Mesodermal cell (in vitro differentiated cells): ENCODE measurements at regions not wholly inside any gene's neighbourhood (a gene's known extent, or its start where the extent isn't known, plus 50 kb on each side); places are given as distances from the start of the nearest gene placed in this dataset.

Experiments used
- H3K27ac ChIP-seq: 2 replicates; pipeline ENCODE4 v1.7.0; 2013; ENCODE audit warnings: mild to moderate bottlenecking, low read depth, low read length, moderate library complexity; ENCODE audit not compliant: severe bottlenecking
- H3K36me3 ChIP-seq: 2 replicates; pipeline ENCODE4 v1.7.1; 2013; ENCODE audit warnings: mild to moderate bottlenecking, low read length, moderate library complexity; ENCODE audit not compliant: control insufficient read depth, insufficient read depth
- H3K4me1 ChIP-seq: one replicate; pipeline ENCODE4 v1.7.1; 2013; ENCODE audit warnings: mild to moderate bottlenecking, low read length; ENCODE audit not compliant: insufficient read depth, control insufficient read depth, poor library complexity, severe bottlenecking
- H3K4me3 ChIP-seq: 2 replicates; pipeline ENCODE4 v1.7.0; 2013; ENCODE audit warnings: low read length, control low read depth, mild to moderate bottlenecking; ENCODE audit not compliant: insufficient read depth, poor library complexity, severe bottlenecking; ENCODE audit errors: extremely low read depth
- H3K9me3 ChIP-seq: 2 replicates; pipeline ENCODE4 v1.7.1; 2013; ENCODE audit warnings: mild to moderate bottlenecking, low read length, moderate library complexity; ENCODE audit not compliant: control insufficient read depth
- WGBS, 2 experiments: methylation state at CpG; one replicate each; pipeline ENCODE4 v1.1.5; 2013; ENCODE audit warnings: missing lambda C conversion rate in 2 of 2; ENCODE audit not compliant: insufficient coverage in 2 of 2; 5-methylcytosine and 5-hydroxymethylcytosine counted together

DNA sequence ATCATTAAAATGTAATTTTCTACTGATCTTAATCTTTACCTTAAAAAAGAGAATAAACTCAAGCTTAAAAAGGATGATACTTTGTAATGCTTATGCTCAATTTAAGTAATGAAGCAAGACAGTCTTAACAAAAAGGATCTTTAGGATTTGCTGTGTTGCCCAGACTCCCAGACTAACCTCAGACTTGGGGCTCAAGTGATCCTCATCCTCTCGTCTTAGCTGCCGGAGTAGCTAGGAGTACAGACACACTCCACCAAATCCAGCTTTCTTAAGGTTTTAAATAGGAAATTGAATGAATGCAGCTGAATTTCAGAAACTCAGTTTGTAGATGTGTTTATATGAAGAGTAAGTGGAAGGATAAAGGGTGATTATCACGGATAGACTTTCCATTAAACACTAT is 400.5 kb upstream of the DAB2 start:
- WGBS, 2 experiments = 75% methylated on average over 1 of the region's 3 CpGs; no CpG with 5 or more reads in 1 of the 2 experiments
- Histone ChIP-seq H3K36me3 (no peaks in the 10 kb centered on the region), H3K4me3 (no peak overlapping the region), H3K9me3 (no peaks in the 10 kb centered on the region), H3K27ac (no peak overlapping the region), H3K4me1 (no peaks in the 10 kb centered on the region)

DNA sequence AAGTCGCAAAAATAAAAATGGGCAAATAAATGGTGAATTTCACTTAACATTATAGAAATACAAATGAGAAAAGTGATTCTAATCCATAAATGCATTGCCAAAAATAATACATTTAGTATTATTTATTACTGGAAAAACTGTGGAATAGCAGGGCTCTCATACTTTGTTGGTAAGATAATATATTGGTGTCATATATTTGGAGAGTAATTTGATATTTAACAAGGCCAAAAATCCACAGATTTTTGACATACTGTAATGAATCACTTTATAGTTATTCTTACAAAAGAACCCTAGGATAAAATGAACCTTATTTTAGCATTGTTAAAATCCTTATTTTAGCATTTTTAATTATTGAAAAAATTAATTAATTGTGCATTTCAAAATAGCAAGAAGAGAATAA is 397.2 kb upstream of the DAB2 start:
- Histone ChIP-seq H3K4me1 (no peaks in the 10 kb centered on the region), H3K9me3 (no peaks in the 10 kb centered on the region), H3K4me3 (no peak overlapping the region), H3K27ac (no peak overlapping the region), H3K36me3 (no peaks in the 10 kb centered on the region)
- WGBS, 2 experiments = no CpG with 5 or more reads among the region's 1 CpG

DNA sequence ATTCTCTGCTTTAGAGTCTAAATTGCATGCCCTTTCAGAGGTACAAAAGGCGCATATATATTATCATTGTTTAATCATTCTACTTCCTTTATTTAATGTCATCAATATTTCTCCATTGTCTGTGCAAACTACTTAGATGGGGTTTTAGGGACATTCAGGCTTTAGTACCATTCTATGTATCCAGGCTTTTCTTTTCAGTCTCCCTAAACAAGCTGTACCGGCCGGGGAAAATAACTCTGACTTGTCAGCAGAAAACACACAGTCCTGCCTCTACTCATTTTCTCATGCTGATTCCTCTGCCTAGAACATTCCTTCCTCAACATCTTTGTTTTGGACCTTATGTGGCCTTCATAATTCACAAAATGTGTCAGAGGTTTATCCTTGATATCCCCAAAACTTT is 392.1 kb upstream of the DAB2 start:
- no peaks in the 10 kb centered on the region for H3K9me3 ChIP-seq
- no peaks in the 10 kb centered on the region for H3K36me3 ChIP-seq
- H3K27ac ChIP-seq = no peak overlapping the region
- no peak overlapping the region for H3K4me3 ChIP-seq
- H3K4me1 ChIP-seq = no peaks in the 10 kb centered on the region
- 90 to 94% methylated on average over 2 to 3 of the region's 3 CpGs for WGBS, 2 experiments

DNA sequence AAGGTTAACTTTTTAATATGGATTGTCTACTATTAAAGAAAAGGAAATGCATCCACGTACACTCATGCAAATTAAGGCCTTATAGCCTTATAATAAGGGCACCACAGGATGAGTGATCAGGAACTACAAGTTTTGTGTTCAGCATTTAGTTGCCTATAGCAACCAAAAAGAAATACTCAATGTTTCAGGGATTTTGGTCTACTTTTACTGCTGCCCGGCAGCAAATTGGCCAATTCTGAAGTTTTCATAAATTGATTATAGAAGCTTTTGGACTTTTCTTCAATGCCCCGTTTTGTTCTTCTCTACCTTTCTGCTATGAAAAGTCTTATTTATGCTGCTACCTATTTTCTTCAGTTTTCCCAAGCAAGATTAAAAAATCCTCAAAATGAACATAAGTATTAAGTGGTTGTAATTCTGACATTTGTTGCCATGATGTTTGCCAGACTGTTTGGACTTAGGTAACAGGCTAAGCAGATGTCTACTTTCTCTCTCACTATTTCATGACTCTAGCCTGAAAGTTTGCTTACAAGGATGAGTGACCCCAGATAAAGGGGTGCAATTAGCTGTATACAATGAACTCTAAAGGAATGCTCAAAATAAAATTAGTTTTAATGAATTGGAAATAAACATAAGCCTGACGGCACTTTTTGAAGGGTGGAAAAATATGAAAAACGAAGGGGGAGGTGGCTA is 391.5 kb upstream of the DAB2 start:
- Histone ChIP-seq H3K4me1 (no peaks in the 10 kb centered on the region), H3K9me3 (no peaks in the 10 kb centered on the region), H3K36me3 (no peaks in the 10 kb centered on the region), H3K4me3 (no peak overlapping the region), H3K27ac (no peak overlapping the region)
- 90 to 93% methylated on average over 2 to 3 of the region's 5 CpGs for WGBS, 2 experiments

DNA sequence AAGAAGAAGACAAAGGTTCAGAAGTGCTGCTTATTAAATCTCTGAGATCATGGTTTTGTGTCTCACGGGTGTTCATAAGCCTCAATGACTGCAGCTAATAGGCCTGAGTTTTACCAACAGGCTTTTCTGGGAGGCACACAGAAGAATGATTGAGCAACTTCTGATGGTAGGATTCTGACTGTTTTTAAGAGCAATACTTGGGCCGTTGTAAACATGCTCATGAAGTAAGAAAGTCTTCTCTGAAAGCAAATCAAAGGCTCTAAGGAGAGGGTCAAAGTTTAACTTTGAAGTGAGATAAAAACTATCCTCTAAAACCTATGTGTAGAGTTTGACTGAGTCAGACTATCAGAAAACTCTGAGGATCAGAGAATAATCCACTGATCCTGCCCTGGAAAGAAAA is 390.9 kb upstream of the DAB2 start:
- H3K36me3 ChIP-seq = no peaks in the 10 kb centered on the region
- 69 to 80% methylated on average over 2 of the region's 2 CpGs for WGBS, 2 experiments
- H3K4me3 ChIP-seq = no peak overlapping the region
- H3K4me1 ChIP-seq = no peaks in the 10 kb centered on the region
- H3K9me3 ChIP-seq = no peaks in the 10 kb centered on the region
- peak overlapping the region; percentile 71 for H3K27ac ChIP-seq

DNA sequence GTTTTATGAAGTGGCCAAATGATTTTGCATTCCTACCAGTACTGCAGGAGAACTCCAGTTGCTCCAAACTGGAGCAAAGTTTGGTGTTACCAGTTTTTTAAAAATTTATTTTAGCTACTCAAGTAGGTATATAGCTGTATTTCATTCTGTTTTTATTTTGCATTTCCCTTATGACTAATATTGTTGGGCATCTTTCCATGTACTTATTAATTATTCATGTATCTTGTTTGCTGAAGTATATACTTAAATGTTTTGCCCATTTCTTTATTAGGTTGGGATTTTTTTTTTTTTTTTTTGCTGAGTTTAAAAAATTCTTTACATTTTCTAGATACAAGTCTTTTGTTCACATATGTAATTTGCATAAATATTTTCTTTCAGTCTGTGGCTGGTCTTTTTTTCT is 386.6 kb upstream of the DAB2 start:
- H3K36me3 ChIP-seq = no peaks in the 10 kb centered on the region
- H3K9me3 ChIP-seq = no peaks in the 10 kb centered on the region
- no peak overlapping the region for H3K27ac ChIP-seq
- H3K4me3 ChIP-seq = no peak overlapping the region
- H3K4me1 ChIP-seq = no peaks in the 10 kb centered on the region

DNA sequence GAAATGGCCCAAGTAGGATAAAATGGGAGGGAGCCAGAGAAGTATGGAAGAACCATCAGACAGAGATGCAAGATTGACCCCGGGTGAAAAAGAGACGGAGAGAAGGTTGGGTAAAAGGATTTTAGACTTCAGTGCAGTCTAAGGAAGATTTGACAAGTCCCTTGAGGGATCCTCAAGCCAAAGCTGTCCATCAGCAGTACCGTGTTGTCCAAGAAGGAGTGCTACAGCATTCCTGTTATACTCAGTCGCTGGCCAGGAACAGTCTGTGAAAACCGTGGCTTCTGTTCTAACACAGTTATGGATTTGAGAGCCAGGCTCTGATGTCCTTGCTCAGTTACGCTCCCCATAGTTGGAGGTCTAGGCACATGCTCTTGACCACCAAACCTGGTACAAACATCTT is 383.9 kb upstream of the DAB2 start:
- WGBS, 2 experiments = 85 to 93% methylated on average over 5 to 6 of the region's 6 CpGs
- Histone ChIP-seq H3K27ac (no peak overlapping the region), H3K4me3 (no peak overlapping the region), H3K4me1 (no peaks in the 10 kb centered on the region), H3K9me3 (no peaks in the 10 kb centered on the region), H3K36me3 (no peaks in the 10 kb centered on the region)

DNA sequence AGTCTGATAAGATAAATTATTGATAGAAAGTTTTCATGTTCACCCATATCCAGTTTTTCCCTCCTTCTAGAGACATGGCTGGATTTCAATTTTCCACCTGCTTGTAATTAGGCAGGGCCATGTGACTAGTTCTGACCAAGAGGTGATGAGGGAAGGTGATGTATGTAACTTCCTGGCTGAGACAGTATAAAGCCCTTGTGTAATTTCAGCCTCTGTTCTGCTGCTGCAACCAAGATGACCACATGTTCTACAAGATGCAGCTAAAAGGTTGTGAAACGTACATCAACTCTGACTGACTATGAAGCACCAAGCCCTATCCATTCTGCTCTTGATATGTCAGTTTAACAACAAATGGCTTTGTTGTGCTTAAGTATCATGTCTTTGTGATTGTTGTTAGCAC is 376.5 kb upstream of the DAB2 start:
- Histone ChIP-seq H3K4me3 (no peak overlapping the region), H3K27ac (no peak overlapping the region), H3K9me3 (no peaks in the 10 kb centered on the region), H3K36me3 (no peaks in the 10 kb centered on the region), H3K4me1 (no peaks in the 10 kb centered on the region)
- 89% methylated on average over 1 of the region's 1 CpG; no CpG with 5 or more reads in 1 of the 2 experiments for WGBS, 2 experiments

DNA sequence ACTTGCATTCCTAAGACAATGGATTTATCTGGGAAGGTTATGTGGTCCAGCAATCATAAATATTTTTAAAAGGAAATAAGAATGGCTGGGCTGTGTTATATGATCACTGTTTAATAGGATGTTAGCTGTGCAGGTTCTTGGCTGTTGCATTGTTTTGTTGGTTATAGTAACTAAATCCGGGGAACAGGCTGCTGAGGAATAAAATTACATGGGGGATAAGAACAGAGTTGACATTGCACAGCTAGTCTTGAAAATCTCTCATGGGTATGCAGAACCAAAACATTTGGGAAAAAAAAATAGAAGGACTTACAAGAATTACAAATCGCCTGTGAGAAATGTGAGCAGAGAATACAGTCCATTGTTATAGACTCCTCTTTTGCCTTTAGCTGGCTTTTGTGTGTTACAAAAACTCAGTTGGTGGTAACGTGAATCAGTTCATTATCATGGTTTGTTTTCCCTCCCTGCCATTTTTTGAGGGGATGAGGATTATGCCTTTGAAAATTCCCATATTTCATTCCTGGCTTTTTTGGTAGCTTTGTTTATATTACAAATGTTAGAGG is 375.3 kb upstream of the DAB2 start:
- WGBS, 2 experiments = 33 to 44% methylated on average over 2 of the region's 3 CpGs
- Histone ChIP-seq H3K9me3 (no peaks in the 10 kb centered on the region), H3K36me3 (no peaks in the 10 kb centered on the region), H3K4me1 (no peaks in the 10 kb centered on the region), H3K4me3 (no peak overlapping the region), H3K27ac (no peak overlapping the region)

DNA sequence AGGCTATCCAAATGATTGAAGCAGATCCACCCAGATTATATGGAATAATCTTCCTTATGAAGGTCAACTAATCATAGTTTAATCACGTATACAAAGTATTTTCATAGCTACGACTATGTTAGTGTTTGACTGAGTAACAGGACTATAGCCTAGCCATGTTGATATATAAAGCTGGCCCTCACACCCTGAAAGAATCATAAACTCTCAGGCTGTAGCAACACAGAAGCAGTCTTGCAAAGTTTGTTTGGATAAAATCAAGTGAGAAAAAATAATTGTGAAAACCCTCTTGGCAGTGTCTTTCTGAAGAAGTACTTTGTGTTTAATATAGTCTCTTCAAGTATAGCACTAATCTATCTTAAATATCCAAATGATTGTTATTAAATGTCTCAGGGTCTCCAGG is 374.5 kb upstream of the DAB2 start:
- Histone ChIP-seq H3K4me1 (no peaks in the 10 kb centered on the region), H3K27ac (no peak overlapping the region), H3K4me3 (no peak overlapping the region), H3K36me3 (no peaks in the 10 kb centered on the region), H3K9me3 (no peaks in the 10 kb centered on the region)
- no CpG with 5 or more reads among the region's 2 CpGs for WGBS, 2 experiments

DNA sequence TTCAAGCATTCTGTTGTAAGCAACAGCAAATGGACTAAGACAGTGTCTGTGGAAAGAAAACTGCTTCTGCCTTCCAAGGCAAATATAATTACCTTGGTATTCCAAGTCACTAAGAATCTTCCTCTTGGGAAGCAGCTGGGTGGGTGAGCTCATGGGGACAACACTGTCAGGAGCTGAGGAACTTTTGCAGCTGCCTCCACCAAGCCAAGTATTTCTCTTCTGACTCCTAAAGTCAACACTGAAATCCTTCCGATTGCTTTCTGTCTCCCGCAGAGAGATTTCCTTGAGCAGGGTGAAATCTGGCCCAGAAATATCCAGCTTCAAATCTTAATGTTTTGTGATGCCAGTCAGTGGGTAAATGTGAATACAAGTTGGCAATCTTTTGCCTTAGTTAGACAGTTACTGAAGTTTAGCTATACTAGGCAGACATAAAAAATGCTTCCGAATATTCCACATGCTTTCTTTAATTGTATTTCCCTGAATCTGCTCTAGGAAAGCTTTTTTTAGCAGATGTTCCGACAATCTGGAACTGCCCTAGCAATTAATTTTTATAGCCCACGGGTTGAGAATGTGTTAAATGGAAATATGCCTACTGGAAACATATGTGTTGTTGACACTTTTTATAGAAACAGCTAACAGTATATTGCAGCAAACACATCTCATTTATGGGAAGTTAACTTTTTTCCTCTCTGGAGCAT is 369.9 kb upstream of the DAB2 start:
- WGBS, 2 experiments = 80 to 87% methylated on average over 1 to 3 of the region's 5 CpGs
- Histone ChIP-seq H3K4me3 (no peak overlapping the region), H3K36me3 (no peaks in the 10 kb centered on the region), H3K27ac (no peak overlapping the region), H3K9me3 (no peaks in the 10 kb centered on the region), H3K4me1 (no peaks in the 10 kb centered on the region)
